ENCODE measurements at regions not wholly inside any gene's neighbourhood (a gene's known extent, or its start where the extent isn't known, plus 50 kb on each side); places are given as distances from the start of the nearest gene placed in this dataset.
"Not testable (repeated sequence)": the region's sequence is repeated elsewhere in the genome, so short reads cannot be mapped to it uniquely, and the experiment has no call there.

- no peak for DNase-seq
Observed at GRCh38 chr3:170814822-170815221, 55.2 kb downstream of the RPL22L1 start.

GRCh38 chr3:170813266-170813665 is 56.7 kb downstream of the RPL22L1 start:
- DNase-seq = no peak

GRCh38 chr3:170811928-170812591 is 57.9 kb downstream of the RPL22L1 start:
- no peak for DNase-seq

GRCh38 chr3:170811515-170811914 is 58.5 kb downstream of the RPL22L1 start:
- DNase-seq = no peak

GRCh38 chr3:170809975-170810357 is 60.0 kb downstream of the RPL22L1 start:
- no peak for DNase-seq

- DNase-seq = no peak
Observed at GRCh38 chr3:170809007-170809974, 60.7 kb downstream of the RPL22L1 start.

DNA sequence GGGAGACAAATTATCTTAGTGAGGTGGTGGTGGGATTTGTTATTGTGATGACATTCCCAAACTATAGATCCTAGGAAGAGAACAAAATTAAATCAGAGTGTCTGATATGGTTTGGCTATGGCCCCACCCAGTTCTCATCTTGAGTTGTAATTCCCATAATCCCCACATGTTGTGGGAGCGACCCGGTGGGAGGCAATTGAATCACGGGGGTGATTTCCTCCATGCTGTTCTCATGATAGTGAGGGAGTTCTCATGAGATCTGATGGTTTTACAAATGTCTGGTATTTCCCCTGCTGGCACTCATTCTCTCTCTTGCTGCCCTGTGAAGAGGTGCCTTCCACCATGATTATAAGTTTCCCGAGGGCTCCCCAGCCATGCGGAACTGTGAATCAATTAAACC is 62.0 kb downstream of the RPL22L1 start:
- DNase-seq = no peak

DNA sequence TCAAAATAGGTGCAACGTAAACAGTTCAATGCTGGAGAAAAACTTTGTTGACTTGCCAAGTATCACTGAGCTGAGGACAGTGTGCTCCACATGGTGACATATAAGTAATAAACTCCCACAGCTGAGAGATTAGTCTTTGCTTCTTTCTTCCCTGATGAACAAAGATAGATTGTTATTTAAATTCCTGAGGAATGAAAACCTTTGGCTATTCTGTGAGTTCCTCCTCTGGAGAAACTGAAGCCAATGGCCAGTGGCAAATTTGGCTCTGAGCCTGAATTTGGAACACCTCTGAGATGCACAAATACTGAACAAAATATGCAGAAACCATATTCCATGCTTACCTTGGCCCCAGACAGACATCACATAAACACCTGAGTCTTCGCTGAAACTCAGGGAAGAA is 63.3 kb downstream of the RPL22L1 start:
- DNase-seq = no peak

GRCh38 chr3:170806141-170806540 is 63.9 kb downstream of the RPL22L1 start:
- no peak for DNase-seq

DNA sequence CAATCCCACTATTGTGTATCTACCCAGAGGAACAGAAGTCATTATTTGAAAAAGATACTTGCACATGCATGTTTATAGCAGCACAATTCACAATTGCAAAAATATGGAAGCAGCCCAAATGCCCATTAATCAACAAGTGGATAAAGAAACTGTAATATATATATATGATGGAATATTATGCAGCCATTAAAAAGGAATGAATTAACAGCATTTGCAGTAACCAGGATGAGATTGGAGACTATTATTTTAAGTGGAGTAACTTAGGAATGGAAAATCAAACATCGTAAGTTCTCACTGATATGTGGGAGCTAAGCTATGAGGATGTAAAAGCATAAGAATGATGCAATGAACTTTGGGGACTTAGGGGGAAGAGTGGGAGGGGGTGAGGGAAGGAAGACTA is 64.7 kb downstream of the RPL22L1 start:
- not testable (repeated sequence) for DNase-seq

DNA sequence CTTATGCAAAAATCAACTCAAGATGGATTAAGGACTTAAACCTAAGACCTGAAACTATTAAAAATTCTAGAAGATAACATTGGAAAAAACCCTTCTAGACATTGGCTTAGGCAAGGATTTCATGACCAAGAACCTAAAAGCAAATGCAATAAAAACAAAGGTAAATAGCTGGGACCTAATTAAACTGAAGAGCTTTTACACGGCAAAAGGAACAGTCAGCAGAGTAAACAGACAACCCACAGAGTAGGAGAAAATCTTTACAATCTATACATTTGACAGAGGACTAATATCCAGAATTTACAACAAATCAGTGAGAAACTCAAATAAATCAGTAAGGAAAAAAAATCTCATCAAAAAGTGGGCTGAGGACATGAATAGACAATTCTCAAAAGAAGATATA is 65.4 kb downstream of the RPL22L1 start:
- DNase-seq = not testable (repeated sequence)

GRCh38 chr3:170804078-170804477 is 65.9 kb downstream of the RPL22L1 start:
- DNase-seq = no peak

DNA sequence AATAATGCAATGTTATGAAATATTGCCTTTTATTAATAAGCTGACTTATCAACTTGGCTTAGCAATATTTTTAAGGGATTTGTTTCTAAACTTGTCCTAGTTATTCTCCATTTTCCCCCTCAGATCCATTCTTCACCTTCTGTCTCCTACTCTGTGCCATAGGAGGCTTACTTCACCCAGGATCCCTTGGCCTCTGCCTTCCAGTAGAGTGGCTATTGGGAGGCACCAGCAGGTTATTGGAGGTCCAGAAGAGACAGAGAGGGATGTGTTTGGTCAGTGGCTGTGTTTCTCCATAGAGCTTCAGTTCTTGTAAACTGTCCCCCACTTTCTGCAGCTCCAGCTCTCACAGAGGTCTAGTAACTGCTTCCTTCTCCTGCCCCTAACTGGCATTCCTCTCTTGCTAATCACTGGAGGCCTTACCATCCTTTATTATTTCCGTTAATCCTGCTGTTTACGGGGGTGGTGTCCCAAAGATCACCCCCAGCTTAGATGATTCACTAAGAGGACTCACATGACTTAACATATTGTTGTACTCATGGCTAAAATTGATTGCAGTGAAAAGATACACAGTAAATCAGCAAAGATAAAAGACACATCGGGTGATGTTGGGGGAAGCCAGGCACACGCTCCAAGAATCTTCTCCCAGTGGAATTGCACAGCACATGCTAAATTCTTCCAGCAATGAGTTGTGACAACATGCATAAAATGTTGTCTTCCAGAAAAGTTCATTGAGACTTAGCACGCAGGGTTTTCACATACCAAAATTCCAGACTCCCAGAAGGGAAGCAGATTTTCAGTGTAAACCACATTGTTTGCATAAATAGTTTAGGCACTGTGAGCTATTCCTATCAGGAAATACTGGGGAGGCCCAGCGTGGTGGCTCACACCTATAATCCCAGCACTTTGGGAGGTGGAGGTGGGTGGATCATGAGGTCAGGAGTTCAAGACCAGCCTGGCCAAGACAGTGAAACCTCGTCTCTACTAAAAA is 67.5 kb downstream of the RPL22L1 start:
- DNase-seq = no peak

- DNase-seq = no peak
Observed at GRCh38 chr3:170801597-170801996, 68.4 kb downstream of the RPL22L1 start.

- DNase-seq = not testable (repeated sequence)
Observed at GRCh38 chr3:170800275-170800674, 69.7 kb downstream of the RPL22L1 start.

DNA sequence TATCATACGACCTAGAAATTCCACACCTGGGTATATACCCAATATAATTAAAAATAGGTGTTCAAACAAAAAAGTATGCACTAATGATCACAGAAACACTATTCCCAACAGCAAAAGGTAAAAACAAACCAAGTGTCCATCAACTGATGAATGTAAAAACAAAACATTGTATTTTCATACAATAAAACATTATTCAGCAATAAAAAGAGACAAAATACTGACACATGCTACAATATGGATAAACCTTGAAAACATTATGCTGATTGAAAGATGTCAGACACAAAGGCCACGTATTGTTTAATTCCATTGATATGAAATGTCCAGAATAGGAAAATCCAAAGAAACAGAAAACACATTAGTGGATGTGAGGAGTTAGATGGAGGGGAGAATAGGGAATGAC is 71.0 kb downstream of the RPL22L1 start:
- no peak for DNase-seq

GRCh38 chr3:170797685-170798084 is 72.3 kb downstream of the RPL22L1 start:
- no peak for DNase-seq

DNA sequence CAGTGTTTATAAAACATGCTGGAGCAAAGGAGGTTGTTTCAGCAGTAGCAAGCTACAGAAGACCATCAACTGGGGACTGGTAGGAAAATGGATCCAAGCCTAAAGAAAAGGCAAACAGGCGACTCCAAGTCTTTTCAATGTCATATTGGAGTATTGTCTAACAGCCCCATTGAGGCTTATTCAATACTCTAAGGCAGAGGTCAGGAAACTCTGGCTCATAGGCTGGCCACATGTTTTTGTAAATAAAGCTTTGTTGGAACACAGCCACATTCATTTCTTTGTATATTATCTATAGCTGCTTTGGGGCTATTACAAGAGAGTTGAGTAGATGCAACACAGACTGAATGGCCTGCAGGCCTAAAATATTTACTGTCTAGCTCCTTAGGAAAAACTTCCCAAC is 77.5 kb downstream of the RPL22L1 start:
- no peak for DNase-seq

- DNase-seq = no peak
Observed at GRCh38 chr3:170790647-170791046, 79.3 kb downstream of the RPL22L1 start.

- DNase-seq = no peak
Observed at GRCh38 chr3:170787464-170787863, 82.5 kb downstream of the RPL22L1 start.

DNA sequence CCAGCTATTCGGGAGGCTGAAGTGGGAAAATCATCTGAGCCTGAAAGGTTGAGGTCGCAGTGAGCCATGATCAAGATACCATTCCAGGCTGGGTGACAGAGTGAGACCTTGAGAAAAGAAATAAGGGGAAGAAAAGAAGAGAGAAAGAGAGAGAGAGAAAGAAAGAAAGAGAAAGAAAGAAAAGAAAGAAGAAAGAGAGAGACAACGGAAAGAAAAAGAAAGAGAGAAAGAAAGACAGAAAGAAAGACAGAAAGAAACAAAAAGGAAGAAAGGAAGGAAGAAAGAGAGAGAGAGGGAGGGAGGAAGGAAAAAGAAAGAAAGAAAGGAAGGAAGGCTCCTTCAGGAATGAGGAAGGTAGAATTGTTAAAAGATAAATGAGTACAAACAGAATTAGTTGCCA is 84.5 kb downstream of the RPL22L1 start:
- DNase-seq = no peak

GRCh38 chr3:170784406-170784805 is 85.6 kb downstream of the RPL22L1 start:
- no peak for DNase-seq

DNA sequence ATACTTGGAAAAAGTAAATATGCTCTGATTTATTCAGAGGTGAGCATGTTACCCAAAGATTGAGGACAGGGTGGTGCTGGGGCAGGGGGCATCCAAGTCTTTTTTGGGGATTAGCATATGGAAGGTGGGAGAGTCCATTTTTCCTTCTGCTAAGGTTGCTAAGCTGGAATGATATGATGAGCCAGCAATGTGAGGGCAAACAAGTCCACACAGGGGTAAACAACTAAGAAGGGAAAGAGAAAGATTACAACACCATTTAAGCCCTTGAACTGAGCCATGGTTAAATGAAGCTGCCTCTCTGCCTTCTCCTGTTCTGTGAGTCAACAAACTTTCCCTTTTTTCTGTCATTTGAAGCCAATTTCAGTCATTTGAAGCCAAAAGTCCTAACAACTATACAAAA is 89.0 kb downstream of the RPL22L1 start:
- no peak for DNase-seq
